Lower leg skin (tissue), 3 donors: ENCODE measurements at regions not wholly inside any gene's neighbourhood (a gene's known extent, or its start where the extent isn't known, plus 50 kb on each side); places are given as distances from the start of the nearest gene placed in this dataset.

ENCODE experiments used
- CTCF ChIP-seq, 3 donors: fragments of 450-650 bp; IDR thresholded peaks; one replicate each; pipeline ENCODE4 v1.5.1; 2016; ENCODE audit warnings: antibody characterized with exemption in 3 of 3, mild to moderate bottlenecking in 3 of 3, moderate library complexity in 2 of 3
- POLR2A ChIP-seq, 2 donors: fragments of 450-650 bp; IDR thresholded peaks; one replicate each; pipeline ENCODE4 v1.6.1; 2016 to 2017; ENCODE audit warnings: antibody characterized with exemption in 2 of 2, mild to moderate bottlenecking in 1 of 2, moderate library complexity in 1 of 2

- TF ChIP-seq POLR2A (IDR thresholded peaks at IDR 0.05) (no peak), CTCF (IDR thresholded peaks at IDR 0.05) (no peak)
Observed at GRCh38 chr14:53529519-53529918, 376.4 kb upstream of the DDHD1 start.
